ENCODE measurements at regions not wholly inside any gene's neighbourhood (a gene's known extent, or its start where the extent isn't known, plus 50 kb on each side); places are given as distances from the start of the nearest gene placed in this dataset.

- Histone ChIP-seq H3K4me3 (ENCODE audit: low read length) (no peak overlapping the region), H3K27me3 (replicated peaks; ENCODE audit: control insufficient read depth, insufficient read depth, low read length) (peaks cover 41% of the 10 kb centered on the region)
Measured at GRCh38 chr11:43583548-43583947, 97.0 kb upstream of the HSD17B12 start.

GRCh38 chr11:43585877-43586608, 94.5 kb upstream of the HSD17B12 start:
- Histone ChIP-seq H3K9ac (ENCODE audit: low read length) (no peak overlapping the region), H3K4me1 (ENCODE audit: control insufficient read depth, insufficient read depth, low read length) (peaks cover 9% of the 10 kb centered on the region), H3K36me3 (ENCODE audit: control insufficient read depth, insufficient read depth, low read length, severe bottlenecking) (no peaks in the 10 kb centered on the region), H3K4me3 (ENCODE audit: low read length) (no peak overlapping the region), H3K27me3 (replicated peaks; ENCODE audit: control insufficient read depth, insufficient read depth, low read length) (peaks cover 37% of the 10 kb centered on the region), H3K9me3 (ENCODE audit: control insufficient read depth, low read length) (no peaks in the 10 kb centered on the region)
- no peak for DNase-seq (ENCODE audit: low read depth)

More at GRCh38 chr11:43583548-43583947, 97.0 kb upstream of the HSD17B12 start:
- Histone ChIP-seq H3K9me3 (ENCODE audit: control insufficient read depth, low read length) (no peaks in the 10 kb centered on the region), H3K9ac (ENCODE audit: low read length) (no peak overlapping the region), H3K36me3 (ENCODE audit: control insufficient read depth, insufficient read depth, low read length, severe bottlenecking) (no peaks in the 10 kb centered on the region), H3K4me1 (ENCODE audit: control insufficient read depth, insufficient read depth, low read length) (peaks cover 15% of the 10 kb centered on the region)
- no peak for DNase-seq (ENCODE audit: low read depth)

GRCh38 chr11:43589601-43590250, 90.8 kb upstream of the HSD17B12 start:
- Histone ChIP-seq H3K9me3 (ENCODE audit: control insufficient read depth, low read length) (no peaks in the 10 kb centered on the region), H3K36me3 (ENCODE audit: control insufficient read depth, insufficient read depth, low read length, severe bottlenecking) (no peaks in the 10 kb centered on the region), H3K4me1 (ENCODE audit: control insufficient read depth, insufficient read depth, low read length) (no peaks in the 10 kb centered on the region), H3K4me3 (ENCODE audit: low read length) (no peak overlapping the region), H3K9ac (ENCODE audit: low read length) (no peak overlapping the region), H3K27me3 (replicated peaks; ENCODE audit: control insufficient read depth, insufficient read depth, low read length) (peaks cover 4% of the 10 kb centered on the region)
- DNase-seq (ENCODE audit: low read depth): no peak

GRCh38 chr11:43601511-43601910, 79.0 kb upstream of the HSD17B12 start:
- DNase-seq (ENCODE audit: low read depth): no peak
- no peaks in the 10 kb centered on the region for H3K4me1 ChIP-seq (ENCODE audit: control insufficient read depth, insufficient read depth, low read length)
- no peaks in the 10 kb centered on the region for H3K27me3 ChIP-seq (replicated peaks; ENCODE audit: control insufficient read depth, insufficient read depth, low read length)
- no peak overlapping the region for H3K4me3 ChIP-seq (ENCODE audit: low read length)
- no peaks in the 10 kb centered on the region for H3K36me3 ChIP-seq (ENCODE audit: control insufficient read depth, insufficient read depth, low read length, severe bottlenecking)
- no peak overlapping the region for H3K9ac ChIP-seq (ENCODE audit: low read length)
- H3K9me3 ChIP-seq (ENCODE audit: control insufficient read depth, low read length): no peaks in the 10 kb centered on the region

- H3K9me3 ChIP-seq (ENCODE audit: control insufficient read depth, low read length): no peaks in the 10 kb centered on the region
- H3K4me1 ChIP-seq (ENCODE audit: control insufficient read depth, insufficient read depth, low read length): no peaks in the 10 kb centered on the region
- H3K27me3 ChIP-seq (replicated peaks; ENCODE audit: control insufficient read depth, insufficient read depth, low read length): no peaks in the 10 kb centered on the region
- no peak for DNase-seq (ENCODE audit: low read depth)
- H3K36me3 ChIP-seq (ENCODE audit: control insufficient read depth, insufficient read depth, low read length, severe bottlenecking): no peaks in the 10 kb centered on the region
- H3K9ac ChIP-seq (ENCODE audit: low read length): no peak overlapping the region
- no peak overlapping the region for H3K4me3 ChIP-seq (ENCODE audit: low read length)
Measured at GRCh38 chr11:43602670-43603069, 77.9 kb upstream of the HSD17B12 start.

GRCh38 chr11:43614214-43614613, 66.3 kb upstream of the HSD17B12 start:
- Histone ChIP-seq H3K4me1 (ENCODE audit: control insufficient read depth, insufficient read depth, low read length) (no peaks in the 10 kb centered on the region), H3K4me3 (ENCODE audit: low read length) (no peak overlapping the region), H3K27me3 (replicated peaks; ENCODE audit: control insufficient read depth, insufficient read depth, low read length) (no peaks in the 10 kb centered on the region), H3K9ac (ENCODE audit: low read length) (no peak overlapping the region), H3K9me3 (ENCODE audit: control insufficient read depth, low read length) (peaks cover 30% of the 10 kb centered on the region), H3K36me3 (ENCODE audit: control insufficient read depth, insufficient read depth, low read length, severe bottlenecking) (no peaks in the 10 kb centered on the region)
- no peak for DNase-seq (ENCODE audit: low read depth)

GRCh38 chr11:43619863-43620505, 60.6 kb upstream of the HSD17B12 start:
- H3K36me3 ChIP-seq (ENCODE audit: control insufficient read depth, insufficient read depth, low read length, severe bottlenecking): no peaks in the 10 kb centered on the region
- DNase-seq (ENCODE audit: low read depth): no peak
- H3K27me3 ChIP-seq (replicated peaks; ENCODE audit: control insufficient read depth, insufficient read depth, low read length): no peaks in the 10 kb centered on the region
- no peak overlapping the region for H3K4me3 ChIP-seq (ENCODE audit: low read length)
- H3K9ac ChIP-seq (ENCODE audit: low read length): no peak overlapping the region
- H3K9me3 ChIP-seq (ENCODE audit: control insufficient read depth, low read length): peaks cover 10% of the 10 kb centered on the region
- H3K4me1 ChIP-seq (ENCODE audit: control insufficient read depth, insufficient read depth, low read length): no peaks in the 10 kb centered on the region

- H3K4me1 ChIP-seq (ENCODE audit: control insufficient read depth, insufficient read depth, low read length): no peaks in the 10 kb centered on the region
- no peak overlapping the region for H3K4me3 ChIP-seq (ENCODE audit: low read length)
- H3K36me3 ChIP-seq (ENCODE audit: control insufficient read depth, insufficient read depth, low read length, severe bottlenecking): no peaks in the 10 kb centered on the region
- no peaks in the 10 kb centered on the region for H3K9me3 ChIP-seq (ENCODE audit: control insufficient read depth, low read length)
- no peak overlapping the region for H3K9ac ChIP-seq (ENCODE audit: low read length)
- H3K27me3 ChIP-seq (replicated peaks; ENCODE audit: control insufficient read depth, insufficient read depth, low read length): peaks cover 4% of the 10 kb centered on the region
- no peak for DNase-seq (ENCODE audit: low read depth)
Measured at GRCh38 chr11:43626798-43627197, 53.7 kb upstream of the HSD17B12 start.
